SK-N-SH (cell line): ENCODE measurements at regions not wholly inside any gene's neighbourhood (a gene's known extent, or its start where the extent isn't known, plus 50 kb on each side); places are given as distances from the start of the nearest gene placed in this dataset.

Source experiments
- CTCF ChIA-PET: fragments of 300-600, 350-600 bp; formaldehyde crosslinking; extraction: SDS; loops from one replicate; lab custom pipeline; 2021; lab: Yijun Ruan, JAX
- POLR2A ChIA-PET: fragments of 350-600 bp; sonication (Branson Sonifier 250); formaldehyde crosslinking; extraction: SDS; loops from one replicate; lab custom pipeline; 2020; ENCODE audit warnings: antibody characterized with exemption, inconsistent platforms; lab: Yijun Ruan, JAX
- DNase-seq: peaks from one replicate; pipeline ENCODE4 v3.0.0; 2012
- H2AFZ ChIP-seq: fragments of 200-600 bp; sonication (generic); 2 replicates; pipeline ENCODE4 v1.8.1; 2016; ENCODE audit warnings: antibody characterized with exemption, mild to moderate bottlenecking, low read depth
- H3F3A ChIP-seq: fragments of 200-600 bp; sonication (generic); replicated peaks from 2 replicates; pipeline ENCODE3; 2016; ENCODE audit warnings: antibody characterized with exemption, mild to moderate bottlenecking; ENCODE audit not compliant: insufficient read depth
- H3K27ac ChIP-seq, 2 experiments: fragments of 200-500 bp in 1 of 2; fragments of 200-600 bp in 1 of 2; sonication (Bioruptor generic) in 1 of 2; sonication (generic), shearing (Covaris generic) in 1 of 2; 2 replicates each; pipeline versions ENCODE4 v1.5.1 to v1.6.1; 2014 to 2016; ENCODE audit warnings: low read depth in 2 of 2, inconsistent platforms in 1 of 2, low read length in 1 of 2, mild to moderate bottlenecking in 1 of 2, mixed read lengths in 1 of 2
- H3K27me3 ChIP-seq: fragments of 200-600 bp; sonication (generic), shearing (Covaris generic); 2 replicates; pipeline ENCODE4 v1.6.1; 2016; ENCODE audit warnings: mixed run types; ENCODE audit not compliant: insufficient read depth
- H3K36me3 ChIP-seq, 2 experiments: fragments of 200-500 bp in 1 of 2; fragments of 200-600 bp in 1 of 2; sonication (Bioruptor generic) in 1 of 2; sonication (generic) in 1 of 2; replicated peaks in 1 of 2; 2 replicates each; pipeline versions ENCODE3 to v1.5.1; 2014 to 2016; ENCODE audit warnings: low read length in 1 of 2, mild to moderate bottlenecking in 1 of 2; ENCODE audit not compliant: insufficient read depth in 2 of 2, control insufficient read depth in 1 of 2
- H3K4me1 ChIP-seq, 2 experiments: fragments of 200-500 bp in 1 of 2; fragments of 200-600 bp in 1 of 2; sonication (Bioruptor generic) in 1 of 2; sonication (generic), shearing (Covaris generic) in 1 of 2; 2 replicates each; pipeline versions ENCODE4 v1.5.1 to v1.6.1; 2014 to 2016; ENCODE audit warnings: low read depth in 1 of 2, low read length in 1 of 2, mixed run types in 1 of 2; ENCODE audit not compliant: insufficient read depth in 2 of 2, control insufficient read depth in 1 of 2
- H3K4me2 ChIP-seq: fragments of 200-600 bp; sonication (generic), shearing (Covaris generic); 2 replicates; pipeline ENCODE4 v1.6.1; 2017; ENCODE audit warnings: mixed run types
- H3K4me3 ChIP-seq, 2 experiments: fragments of 200-500 bp in 1 of 2; fragments of 200-600 bp in 1 of 2; sonication (Bioruptor generic) in 1 of 2; sonication (generic), shearing (Covaris generic) in 1 of 2; 2 replicates each; pipeline versions ENCODE4 v1.5.1 to v1.8.1; 2014 to 2016; ENCODE audit warnings: low read depth in 2 of 2, inconsistent platforms in 1 of 2, low read length in 1 of 2, mild to moderate bottlenecking in 1 of 2, mixed read lengths in 1 of 2, moderate library complexity in 1 of 2
- H3K79me2 ChIP-seq: fragments of 200-600 bp; sonication (generic); 2 replicates; pipeline ENCODE4 v1.8.1; 2017; ENCODE audit warnings: mild to moderate bottlenecking; ENCODE audit not compliant: insufficient read depth
- H3K9ac ChIP-seq: fragments of 200-600 bp; sonication (generic); 2 replicates; pipeline ENCODE4 v1.6.1; 2017; ENCODE audit warnings: mixed run types
- H3K9me2 ChIP-seq: fragments of 200-600 bp; sonication (generic); 2 replicates; pipeline ENCODE4 v1.6.1; 2017; ENCODE audit warnings: mixed run types
- H3K9me3 ChIP-seq: fragments of 200-600 bp; sonication (generic); 2 replicates; pipeline ENCODE4 v1.6.1; 2017; ENCODE audit warnings: mixed run types, mild to moderate bottlenecking, moderate library complexity
- H4K20me1 ChIP-seq: fragments of 200-600 bp; sonication (generic); 2 replicates; pipeline ENCODE4 v1.6.1; 2017; ENCODE audit warnings: mild to moderate bottlenecking, mixed run types; ENCODE audit not compliant: insufficient read depth
- CHD2 ChIP-seq: fragments of 150-350 bp; IDR thresholded peaks from 2 replicates; pipeline ENCODE4 v1.6.1; 2018; ENCODE audit warnings: low read length; ENCODE audit not compliant: partially characterized antibody
- ELF1 ChIP-seq: IDR thresholded peaks from 2 replicates; pipeline ENCODE4 v1.4.0; 2012
- EP300 ChIP-seq, 2 experiments: IDR thresholded peaks; 2 replicates each; pipeline versions ENCODE4 v1.4.0 to v1.6.1; 2012; ENCODE audit warnings: borderline replicate concordance in 1 of 2, low read depth in 1 of 2, low read length in 1 of 2
- EZH2phosphoT487 ChIP-seq: fragments of 200-600 bp; sonication (generic); IDR thresholded peaks from 2 replicates; pipeline ENCODE4 v1.6.1; 2017; ENCODE audit warnings: low read depth, mixed run types, mild to moderate bottlenecking, antibody characterized with exemption, moderate library complexity, borderline replicate concordance
- FOSL2 ChIP-seq: IDR thresholded peaks from 2 replicates; pipeline ENCODE4 v1.4.0; 2012; ENCODE audit warnings: low read depth, mild to moderate bottlenecking, moderate library complexity, borderline replicate concordance
- JUND ChIP-seq: IDR thresholded peaks from 2 replicates; pipeline ENCODE4 v1.4.0; 2012
- NFIC ChIP-seq: IDR thresholded peaks from 2 replicates; pipeline ENCODE4 v1.4.0; 2012; ENCODE audit warnings: borderline replicate concordance
- RCOR1 ChIP-seq: fragments of 150-350 bp; IDR thresholded peaks from 2 replicates; pipeline ENCODE4 v1.6.1; 2017; ENCODE audit warnings: antibody characterized with exemption, low read length
- SMC3 ChIP-seq: IDR thresholded peaks from 2 replicates; pipeline ENCODE4 v1.6.1; 2012; ENCODE audit warnings: low read depth, low read length, improper control_type of control experiment
- YY1 ChIP-seq: IDR thresholded peaks from 2 replicates; pipeline ENCODE4 v1.4.0; 2012; ENCODE audit warnings: low read depth, mild to moderate bottlenecking
- WGBS: methylation state at CpG from one replicate; pipeline ENCODE4 v1.1.6; 2017; ENCODE audit warnings: low lambda C conversion rate; 5-methylcytosine and 5-hydroxymethylcytosine counted together
- TF ChIP-seq, protein P1 (sequence below): IDR thresholded peaks from 2 replicates; pipeline ENCODE4 v1.4.0; 2012; ENCODE audit warnings: low read depth, borderline replicate concordance
- TF ChIP-seq, protein P2 (sequence below): IDR thresholded peaks from 2 replicates; pipeline ENCODE4; 2012
- TF ChIP-seq, protein P3 (sequence below): IDR thresholded peaks from 2 replicates; pipeline ENCODE4 v1.4.0; 2012; ENCODE audit warnings: low read depth, borderline replicate concordance
- TF ChIP-seq, protein P4 (sequence below): fragments of 150-350 bp; IDR thresholded peaks from 2 replicates; pipeline ENCODE4 v1.6.1; 2017; ENCODE audit warnings: antibody characterized with exemption, low read length, low read depth, borderline replicate concordance
- TF ChIP-seq, protein P5 (sequence below): IDR thresholded peaks from 2 replicates; pipeline ENCODE4 v1.4.0; 2012; ENCODE audit warnings: low read depth
- TF ChIP-seq, protein P6 (sequence below): fragments of 200-600 bp; sonication (generic); IDR thresholded peaks from 2 replicates; pipeline ENCODE4 v1.6.1; 2017; ENCODE audit warnings: antibody characterized with exemption, mild to moderate bottlenecking, moderate library complexity

DNA sequence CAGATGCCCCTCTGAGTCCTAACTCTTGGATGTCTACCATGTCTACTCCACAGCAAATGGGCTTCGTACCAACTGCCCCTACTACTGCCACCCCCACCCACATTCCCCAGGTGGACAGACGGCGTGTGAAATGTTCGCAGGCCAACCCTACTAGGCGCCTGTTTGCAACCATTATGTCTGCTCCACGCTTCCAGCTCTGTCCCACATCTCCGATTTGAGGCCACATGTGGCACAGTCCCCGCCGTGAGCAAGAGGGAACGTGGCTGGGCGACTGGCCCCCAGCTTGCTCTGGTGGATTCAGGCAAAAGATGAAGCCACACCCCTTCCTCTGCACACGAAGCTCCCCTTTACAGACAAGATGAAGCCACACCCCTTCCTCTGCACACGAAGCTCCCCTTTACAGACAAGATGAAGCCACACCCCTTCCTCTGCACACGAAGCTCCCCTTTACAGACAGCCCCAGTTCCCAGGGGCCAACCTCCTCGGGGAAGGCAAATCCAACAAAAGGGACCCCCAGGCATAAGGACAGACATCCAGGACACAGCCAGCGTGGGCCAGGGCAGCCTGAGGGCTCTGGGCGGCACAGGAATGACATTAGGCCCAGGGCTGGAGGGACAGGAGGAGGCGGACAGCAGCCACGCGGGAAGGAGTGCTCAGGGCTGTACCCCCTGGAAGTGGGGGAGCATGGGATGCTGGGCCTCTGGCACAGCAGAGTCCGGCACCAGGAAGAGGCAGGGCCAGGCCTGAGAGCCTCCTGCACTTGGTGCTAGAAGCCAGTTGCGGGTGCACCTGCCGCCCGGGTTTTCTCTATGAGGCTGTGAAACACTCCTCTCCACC is 106.2 kb downstream of the SHANK2 start:
- ChIA-PET POLR2A (no interaction called here), CTCF (no interaction called here)
- Histone ChIP-seq H3F3A (no peaks in the 10 kb centered on the region), H3K9me3 (no peaks in the 10 kb centered on the region), H3K79me2 (no peaks in the 10 kb centered on the region), H3K4me1 (peaks cover 0 to under 1% of the 10 kb centered on the region in 2 experiments; a peak in 1 of 4 replicates), H3K9me2 (no peaks in the 10 kb centered on the region), H3K36me3 (no peaks in the 10 kb centered on the region), H3K9ac (no peak overlapping the region), H3K4me3 (no peak overlapping the region), H3K27ac (no peak overlapping the region), H3K4me2 (no peak overlapping the region), H4K20me1 (no peaks in the 10 kb centered on the region), H3K27me3 (no peaks in the 10 kb centered on the region), H2AFZ (no peak overlapping the region)
- TF ChIP-seq, protein P1, sequence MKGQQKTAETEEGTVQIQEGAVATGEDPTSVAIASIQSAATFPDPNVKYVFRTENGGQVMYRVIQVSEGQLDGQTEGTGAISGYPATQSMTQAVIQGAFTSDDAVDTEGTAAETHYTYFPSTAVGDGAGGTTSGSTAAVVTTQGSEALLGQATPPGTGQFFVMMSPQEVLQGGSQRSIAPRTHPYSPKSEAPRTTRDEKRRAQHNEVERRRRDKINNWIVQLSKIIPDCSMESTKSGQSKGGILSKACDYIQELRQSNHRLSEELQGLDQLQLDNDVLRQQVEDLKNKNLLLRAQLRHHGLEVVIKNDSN: no peak
- TF ChIP-seq, protein P2, sequence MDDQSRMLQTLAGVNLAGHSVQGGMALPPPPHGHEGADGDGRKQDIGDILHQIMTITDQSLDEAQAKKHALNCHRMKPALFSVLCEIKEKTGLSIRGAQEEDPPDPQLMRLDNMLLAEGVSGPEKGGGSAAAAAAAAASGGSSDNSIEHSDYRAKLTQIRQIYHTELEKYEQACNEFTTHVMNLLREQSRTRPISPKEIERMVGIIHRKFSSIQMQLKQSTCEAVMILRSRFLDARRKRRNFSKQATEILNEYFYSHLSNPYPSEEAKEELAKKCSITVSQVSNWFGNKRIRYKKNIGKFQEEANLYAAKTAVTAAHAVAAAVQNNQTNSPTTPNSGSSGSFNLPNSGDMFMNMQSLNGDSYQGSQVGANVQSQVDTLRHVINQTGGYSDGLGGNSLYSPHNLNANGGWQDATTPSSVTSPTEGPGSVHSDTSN: no peak
- TF ChIP-seq, protein P3, sequence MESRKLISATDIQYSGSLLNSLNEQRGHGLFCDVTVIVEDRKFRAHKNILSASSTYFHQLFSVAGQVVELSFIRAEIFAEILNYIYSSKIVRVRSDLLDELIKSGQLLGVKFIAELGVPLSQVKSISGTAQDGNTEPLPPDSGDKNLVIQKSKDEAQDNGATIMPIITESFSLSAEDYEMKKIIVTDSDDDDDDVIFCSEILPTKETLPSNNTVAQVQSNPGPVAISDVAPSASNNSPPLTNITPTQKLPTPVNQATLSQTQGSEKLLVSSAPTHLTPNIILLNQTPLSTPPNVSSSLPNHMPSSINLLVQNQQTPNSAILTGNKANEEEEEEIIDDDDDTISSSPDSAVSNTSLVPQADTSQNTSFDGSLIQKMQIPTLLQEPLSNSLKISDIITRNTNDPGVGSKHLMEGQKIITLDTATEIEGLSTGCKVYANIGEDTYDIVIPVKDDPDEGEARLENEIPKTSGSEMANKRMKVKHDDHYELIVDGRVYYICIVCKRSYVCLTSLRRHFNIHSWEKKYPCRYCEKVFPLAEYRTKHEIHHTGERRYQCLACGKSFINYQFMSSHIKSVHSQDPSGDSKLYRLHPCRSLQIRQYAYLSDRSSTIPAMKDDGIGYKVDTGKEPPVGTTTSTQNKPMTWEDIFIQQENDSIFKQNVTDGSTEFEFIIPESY: no peak
- TF ChIP-seq, protein P4, sequence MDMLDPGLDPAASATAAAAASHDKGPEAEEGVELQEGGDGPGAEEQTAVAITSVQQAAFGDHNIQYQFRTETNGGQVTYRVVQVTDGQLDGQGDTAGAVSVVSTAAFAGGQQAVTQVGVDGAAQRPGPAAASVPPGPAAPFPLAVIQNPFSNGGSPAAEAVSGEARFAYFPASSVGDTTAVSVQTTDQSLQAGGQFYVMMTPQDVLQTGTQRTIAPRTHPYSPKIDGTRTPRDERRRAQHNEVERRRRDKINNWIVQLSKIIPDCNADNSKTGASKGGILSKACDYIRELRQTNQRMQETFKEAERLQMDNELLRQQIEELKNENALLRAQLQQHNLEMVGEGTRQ: no peak
- TF ChIP-seq ELF1 (no peak), RCOR1 (no peak)
- no peak for DNase-seq
- 48% methylated on average over 16 of the region's 24 CpGs for WGBS

DNA sequence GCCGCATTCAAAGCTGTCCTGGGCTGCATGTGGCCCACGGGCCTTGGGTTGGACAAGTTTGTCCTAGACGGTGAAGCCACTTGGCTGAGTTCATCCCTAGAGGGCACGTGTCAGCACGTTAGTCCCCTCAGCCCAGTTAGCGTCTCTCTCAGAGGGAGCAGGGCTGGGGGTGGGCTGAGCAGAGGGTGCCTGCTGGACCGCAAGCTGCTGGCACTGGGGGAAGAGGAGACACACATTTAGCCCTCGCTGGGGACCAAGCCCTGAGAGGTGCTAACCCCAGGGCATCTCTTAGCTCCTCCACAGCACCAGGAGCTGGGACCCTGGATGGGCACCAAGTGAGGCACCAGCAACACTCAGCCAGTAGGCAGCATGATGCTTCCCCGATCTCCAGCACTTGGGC is 107.0 kb downstream of the SHANK2 start:
- no peaks in the 10 kb centered on the region for H3F3A ChIP-seq
- TF ChIP-seq, protein P4: no peak
- TF ChIP-seq EZH2phosphoT487: no peak
- no peak for TF ChIP-seq YY1
- no peak for TF ChIP-seq NFIC
- TF ChIP-seq CHD2: no peak
- no peak for TF ChIP-seq ELF1
- TF ChIP-seq EP300 (IDR thresholded peaks at IDR 0.05; ENCODE audit: borderline replicate concordance in 1 of 2, low read depth in 1 of 2, low read length in 1 of 2): no peak
- TF ChIP-seq, protein P5, sequence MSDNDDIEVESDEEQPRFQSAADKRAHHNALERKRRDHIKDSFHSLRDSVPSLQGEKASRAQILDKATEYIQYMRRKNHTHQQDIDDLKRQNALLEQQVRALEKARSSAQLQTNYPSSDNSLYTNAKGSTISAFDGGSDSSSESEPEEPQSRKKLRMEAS: no peak
- no peak for TF ChIP-seq RCOR1
- TF ChIP-seq JUND: no peak
- TF ChIP-seq SMC3: no peak
- TF ChIP-seq, protein P6, sequence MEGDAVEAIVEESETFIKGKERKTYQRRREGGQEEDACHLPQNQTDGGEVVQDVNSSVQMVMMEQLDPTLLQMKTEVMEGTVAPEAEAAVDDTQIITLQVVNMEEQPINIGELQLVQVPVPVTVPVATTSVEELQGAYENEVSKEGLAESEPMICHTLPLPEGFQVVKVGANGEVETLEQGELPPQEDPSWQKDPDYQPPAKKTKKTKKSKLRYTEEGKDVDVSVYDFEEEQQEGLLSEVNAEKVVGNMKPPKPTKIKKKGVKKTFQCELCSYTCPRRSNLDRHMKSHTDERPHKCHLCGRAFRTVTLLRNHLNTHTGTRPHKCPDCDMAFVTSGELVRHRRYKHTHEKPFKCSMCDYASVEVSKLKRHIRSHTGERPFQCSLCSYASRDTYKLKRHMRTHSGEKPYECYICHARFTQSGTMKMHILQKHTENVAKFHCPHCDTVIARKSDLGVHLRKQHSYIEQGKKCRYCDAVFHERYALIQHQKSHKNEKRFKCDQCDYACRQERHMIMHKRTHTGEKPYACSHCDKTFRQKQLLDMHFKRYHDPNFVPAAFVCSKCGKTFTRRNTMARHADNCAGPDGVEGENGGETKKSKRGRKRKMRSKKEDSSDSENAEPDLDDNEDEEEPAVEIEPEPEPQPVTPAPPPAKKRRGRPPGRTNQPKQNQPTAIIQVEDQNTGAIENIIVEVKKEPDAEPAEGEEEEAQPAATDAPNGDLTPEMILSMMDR: no peak
- no peak for TF ChIP-seq FOSL2
- ChIA-PET POLR2A (no interaction called here), CTCF (interaction anchor here (1.5 kb wide), 1 partner anchor 58 kb away, joined by 5 read pairs; no protein-coding TSS in a partner anchor)
- no peak overlapping the region for H3K9ac ChIP-seq
- no peak overlapping the region for H2AFZ ChIP-seq
- H3K4me1 ChIP-seq: no peaks in the 10 kb centered on the region
- H4K20me1 ChIP-seq: no peaks in the 10 kb centered on the region
- no peaks in the 10 kb centered on the region for H3K36me3 ChIP-seq
- no peaks in the 10 kb centered on the region for H3K27me3 ChIP-seq
- H3K79me2 ChIP-seq: no peaks in the 10 kb centered on the region
- no peak overlapping the region for H3K4me3 ChIP-seq
- WGBS: 22% methylated on average over 4 of the region's 9 CpGs
- no peak for DNase-seq
- H3K9me3 ChIP-seq: no peaks in the 10 kb centered on the region
- H3K9me2 ChIP-seq: no peaks in the 10 kb centered on the region
- no peak overlapping the region for H3K27ac ChIP-seq
- H3K4me2 ChIP-seq: no peak overlapping the region
